ENCODE measurements at regions not wholly inside any gene's neighbourhood (a gene's known extent, or its start where the extent isn't known, plus 50 kb on each side); places are given as distances from the start of the nearest gene placed in this dataset.

GRCh38 chr6:4264081-4264480 is 128.7 kb upstream of the ECI2 start:
- TF ChIP-seq CTCF (IDR thresholded peaks at IDR 0.05) (no peak), EP300 (IDR thresholded peaks at IDR 0.05) (no peak)

Data from stomach (tissue), 4 donors.